Bronchial epithelial cell (primary cell): ENCODE measurements at regions not wholly inside any gene's neighbourhood (a gene's known extent, or its start where the extent isn't known, plus 50 kb on each side); places are given as distances from the start of the nearest gene placed in this dataset.

ENCODE experiments used
- DNase-seq: peaks from one replicate; pipeline ENCODE4 v3.0.0-alpha.2; 2010; ENCODE audit warnings: low read depth
- FAIRE-seq: peaks from 2 replicates; lab custom pipeline; 2011; peaks lifted over from hg19 to GRCh38; lab: Jason Lieb, UNC
- H3K27me3 ChIP-seq: 2 replicates; pipeline ENCODE4 v1.5.1; 2011; ENCODE audit warnings: low read length; ENCODE audit not compliant: control insufficient read depth, insufficient read depth
- H3K36me3 ChIP-seq: 2 replicates; pipeline ENCODE4 v1.5.1; 2011; ENCODE audit warnings: low read length; ENCODE audit not compliant: control insufficient read depth, insufficient read depth
- H3K4me3 ChIP-seq: 2 replicates; pipeline ENCODE4 v1.5.1; 2011; ENCODE audit warnings: mild to moderate bottlenecking, low read depth, low read length, control low read depth
- CTCF ChIP-seq: IDR thresholded peaks from 2 replicates; pipeline ENCODE4 v1.5.1; 2011; ENCODE audit warnings: mild to moderate bottlenecking, moderate library complexity, low read length, control low read depth, inconsistent platforms; ENCODE audit not compliant: insufficient read depth, severe bottlenecking

- H3K36me3 ChIP-seq = no peaks in the 10 kb centered on the region
- H3K27me3 ChIP-seq = no peaks in the 10 kb centered on the region
- no peak overlapping the region for H3K4me3 ChIP-seq
- DNase-seq (peak; percentile 2), FAIRE-seq (no peak)
- no peak for TF ChIP-seq CTCF
Observed at GRCh38 chr7:124403112-124403511, 362.5 kb downstream of the GPR37 start.

GRCh38 chr7:124399941-124400340 lies 365.7 kb downstream of the GPR37 start:
- no peak for DNase-seq
- FAIRE-seq = no peak
- Histone ChIP-seq H3K36me3 (no peaks in the 10 kb centered on the region), H3K4me3 (no peak overlapping the region), H3K27me3 (no peaks in the 10 kb centered on the region)
- TF ChIP-seq CTCF = no peak

GRCh38 chr7:124398937-124399552 lies 366.2 kb upstream of the TMEM229A start:
- H3K4me3 ChIP-seq = no peak overlapping the region
- H3K27me3 ChIP-seq = no peaks in the 10 kb centered on the region
- DNase-seq = no peak
- H3K36me3 ChIP-seq = no peaks in the 10 kb centered on the region
- FAIRE-seq = no peak
- TF ChIP-seq CTCF = no peak

- H3K27me3 ChIP-seq = no peaks in the 10 kb centered on the region
- TF ChIP-seq CTCF = no peak
- DNase-seq (no peak), FAIRE-seq (no peak)
- no peak overlapping the region for H3K4me3 ChIP-seq
- no peaks in the 10 kb centered on the region for H3K36me3 ChIP-seq
Observed at GRCh38 chr7:124397134-124397533, 364.3 kb upstream of the TMEM229A start.

GRCh38 chr7:124390301-124390700 lies 357.4 kb upstream of the TMEM229A start:
- DNase-seq (no peak), FAIRE-seq (no peak)
- no peaks in the 10 kb centered on the region for H3K27me3 ChIP-seq
- no peak overlapping the region for H3K4me3 ChIP-seq
- H3K36me3 ChIP-seq = no peaks in the 10 kb centered on the region
- no peak for TF ChIP-seq CTCF

GRCh38 chr7:124388751-124389150 lies 355.9 kb upstream of the TMEM229A start:
- no peak for TF ChIP-seq CTCF
- H3K4me3 ChIP-seq = no peak overlapping the region
- no peak for FAIRE-seq
- no peaks in the 10 kb centered on the region for H3K36me3 ChIP-seq
- no peak for DNase-seq
- no peaks in the 10 kb centered on the region for H3K27me3 ChIP-seq
